ENCODE measurements at regions not wholly inside any gene's neighbourhood (a gene's known extent, or its start where the extent isn't known, plus 50 kb on each side); places are given as distances from the start of the nearest gene placed in this dataset.
A peak's percentile ranks its signal among the peaks of the same experiment; 100 is the strongest.
"Not testable (repeated sequence)": the region's sequence is repeated elsewhere in the genome, so short reads cannot be mapped to it uniquely, and the experiment has no call there.

- no peaks in the 10 kb centered on the region for H3K9me3 Mint-ChIP-seq (ENCODE audit: unreplicated experiment)
- no peak overlapping the region for H3K4me3 Mint-ChIP-seq (ENCODE audit: unreplicated experiment)
- no peaks in the 10 kb centered on the region for H3K4me1 Mint-ChIP-seq (ENCODE audit: unreplicated experiment)
- peak; percentile 58 for TF ChIP-seq CTCF (IDR thresholded peaks at IDR 0.05; ENCODE audit: unreplicated experiment)
- no peak overlapping the region for H3K27ac Mint-ChIP-seq (ENCODE audit: unreplicated experiment)
- no peaks in the 10 kb centered on the region for H3K36me3 Mint-ChIP-seq (ENCODE audit: low read depth, unreplicated experiment)
- peak; percentile 40 for DNase-seq (ENCODE audit: low spot score)
- no peaks in the 10 kb centered on the region for H3K27me3 Mint-ChIP-seq (ENCODE audit: unreplicated experiment)
These were observed 245.9 kb upstream of the DDHD1 start for GRCh38 chr14:53399057-53399456.

GRCh38 chr14:53398616-53399015 is 245.5 kb upstream of the DDHD1 start:
- H3K27me3 Mint-ChIP-seq (ENCODE audit: unreplicated experiment): no peaks in the 10 kb centered on the region
- H3K27ac Mint-ChIP-seq (ENCODE audit: unreplicated experiment): no peak overlapping the region
- no peak for TF ChIP-seq CTCF (IDR thresholded peaks at IDR 0.05; ENCODE audit: unreplicated experiment)
- DNase-seq (ENCODE audit: low spot score): no peak
- H3K9me3 Mint-ChIP-seq (ENCODE audit: unreplicated experiment): no peaks in the 10 kb centered on the region
- H3K4me3 Mint-ChIP-seq (ENCODE audit: unreplicated experiment): no peak overlapping the region
- no peaks in the 10 kb centered on the region for H3K36me3 Mint-ChIP-seq (ENCODE audit: low read depth, unreplicated experiment)
- no peaks in the 10 kb centered on the region for H3K4me1 Mint-ChIP-seq (ENCODE audit: unreplicated experiment)

- H3K9me3 Mint-ChIP-seq (ENCODE audit: unreplicated experiment); DNase-seq (ENCODE audit: low spot score); H3K27me3 Mint-ChIP-seq (ENCODE audit: unreplicated experiment); H3K4me3 Mint-ChIP-seq (ENCODE audit: unreplicated experiment); H3K27ac Mint-ChIP-seq (ENCODE audit: unreplicated experiment); H3K4me1 Mint-ChIP-seq (ENCODE audit: unreplicated experiment); H3K36me3 Mint-ChIP-seq (ENCODE audit: low read depth, unreplicated experiment): not testable (repeated sequence)
These were observed 242.1 kb upstream of the DDHD1 start for GRCh38 chr14:53395267-53395666.

GRCh38 chr14:53391631-53392285 is 238.6 kb upstream of the DDHD1 start:
- H3K4me3 Mint-ChIP-seq (ENCODE audit: unreplicated experiment): no peak overlapping the region
- H3K9me3 Mint-ChIP-seq (ENCODE audit: unreplicated experiment): no peaks in the 10 kb centered on the region
- no peaks in the 10 kb centered on the region for H3K36me3 Mint-ChIP-seq (ENCODE audit: low read depth, unreplicated experiment)
- no peak overlapping the region for H3K27ac Mint-ChIP-seq (ENCODE audit: unreplicated experiment)
- H3K27me3 Mint-ChIP-seq (ENCODE audit: unreplicated experiment): no peaks in the 10 kb centered on the region
- TF ChIP-seq CTCF (IDR thresholded peaks at IDR 0.05; ENCODE audit: unreplicated experiment): no peak
- no peak for DNase-seq (ENCODE audit: low spot score)
- H3K4me1 Mint-ChIP-seq (ENCODE audit: unreplicated experiment): no peaks in the 10 kb centered on the region

- no peak for DNase-seq (ENCODE audit: low spot score)
- no peaks in the 10 kb centered on the region for H3K9me3 Mint-ChIP-seq (ENCODE audit: unreplicated experiment)
- H3K27me3 Mint-ChIP-seq (ENCODE audit: unreplicated experiment): no peaks in the 10 kb centered on the region
- no peak overlapping the region for H3K4me3 Mint-ChIP-seq (ENCODE audit: unreplicated experiment)
- H3K4me1 Mint-ChIP-seq (ENCODE audit: unreplicated experiment): no peaks in the 10 kb centered on the region
- no peaks in the 10 kb centered on the region for H3K36me3 Mint-ChIP-seq (ENCODE audit: low read depth, unreplicated experiment)
- no peak for TF ChIP-seq CTCF (IDR thresholded peaks at IDR 0.05; ENCODE audit: unreplicated experiment)
- H3K27ac Mint-ChIP-seq (ENCODE audit: unreplicated experiment): no peak overlapping the region
These were observed 238.0 kb upstream of the DDHD1 start for GRCh38 chr14:53391156-53391555.

Measured in endothelial cell (in vitro differentiated cells).